Spleen (tissue), 11 donors: ENCODE measurements at regions not wholly inside any gene's neighbourhood (a gene's known extent, or its start where the extent isn't known, plus 50 kb on each side); places are given as distances from the start of the nearest gene placed in this dataset.
"Not testable (repeated sequence)": the region's sequence is repeated elsewhere in the genome, so short reads cannot be mapped to it uniquely, and the experiment has no call there.

ENCODE experiments used
- DNase-seq: peaks from one replicate; pipeline ENCODE4 v3.0.0-alpha.2; 2020
- H3K27ac ChIP-seq, 8 donors: fragments of 200-600 bp; sonication (generic) in 7 of 8; 1 replicate in 4 of 8; 2 replicates in 4 of 8; pipeline versions ENCODE4 v1.5.0 to v1.8.0; 2016 to 2021; ENCODE audit warnings: inconsistent platforms in 4 of 8, mild to moderate bottlenecking in 4 of 8, moderate library complexity in 1 of 8
- H3K27me3 ChIP-seq, 7 donors: fragments of 200-600 bp; sonication (generic) in 6 of 7; replicated peaks in 1 of 7; 1 replicate in 4 of 7; 2 replicates in 3 of 7; pipeline versions ENCODE4 v1.5.0 to v1.8.0; 2016 to 2021; ENCODE audit warnings: inconsistent platforms in 3 of 7, mild to moderate bottlenecking in 1 of 7
- H3K36me3 ChIP-seq, 6 donors: fragments of 200-600 bp; sonication (generic) in 5 of 6; 1 replicate in 4 of 6; 2 replicates in 2 of 6; pipeline versions ENCODE4 v1.5.0 to v1.8.0; 2016 to 2021; ENCODE audit warnings: inconsistent platforms in 2 of 6
- H3K4me1 ChIP-seq, 6 donors: fragments of 200-600 bp; sonication (generic) in 5 of 6; 1 replicate in 3 of 6; 2 replicates in 3 of 6; pipeline versions ENCODE4 v1.5.0 to v1.8.0; 2016 to 2021; ENCODE audit warnings: inconsistent platforms in 3 of 6
- H3K4me3 ChIP-seq, 8 donors: fragments of 200-600 bp; sonication (generic) in 7 of 8; 1 replicate in 4 of 8; 2 replicates in 4 of 8; pipeline versions ENCODE4 v1.5.0 to v1.8.0; 2016 to 2021; ENCODE audit warnings: inconsistent platforms in 4 of 8, mild to moderate bottlenecking in 4 of 8, moderate library complexity in 2 of 8
- H3K9me3 ChIP-seq, 8 donors: fragments of 200-600 bp; sonication (generic) in 7 of 8; 1 replicate in 4 of 8; 2 replicates in 4 of 8; pipeline versions ENCODE4 v1.5.0 to v1.8.0; 2016 to 2021; ENCODE audit warnings: inconsistent platforms in 4 of 8
- CTCF ChIP-seq, 11 experiments: fragments of 200-600 bp in 7 of 11; fragments of 450-650 bp in 4 of 11; sonication (generic) in 4 of 11; IDR thresholded peaks in 8 of 11; conservative IDR thresholded peaks in 3 of 11; 1 replicate in 7 of 11; 2 replicates in 4 of 11; pipeline versions ENCODE4 v1.4.0 to v1.8.0; 2016 to 2021; ENCODE audit warnings: antibody characterized with exemption in 11 of 11, inconsistent platforms in 4 of 11, mild to moderate bottlenecking in 1 of 11
- POLR2A ChIP-seq, 3 donors: fragments of 450-650 bp; IDR thresholded peaks; one replicate each; pipeline ENCODE4 v1.5.1; 2017; ENCODE audit warnings: antibody characterized with exemption in 3 of 3, mild to moderate bottlenecking in 1 of 3
- POLR2AphosphoS5 ChIP-seq, 3 donors: sonication (generic); formaldehyde crosslinking; IDR thresholded peaks; one replicate each; pipeline ENCODE4 v1.5.1; 2017; ENCODE audit warnings: antibody characterized with exemption in 3 of 3
- WGBS, 5 donors: extraction: QIAGEN DNeasy Blood & Tissue Kit in 3 of 5; methylation state at CpG; one replicate each; pipeline versions ENCODE4 v1.1.5 to v1.1.7; 2013 to 2018; 5-methylcytosine and 5-hydroxymethylcytosine counted together
- intact Hi-C: fragments of 100-400 bp; cut with DNase I; formaldehyde crosslinking; loops from one replicate; pipeline ENCODE4 v1.15.0; 2023; ENCODE audit warnings: low total_unique reads
- donor health status: healthy with polysubstance abuse.
- donor health status: DM: no; HTN: no; CAD: no; lungs with moderate emphysema.
- donor health status: DM: no; HTN: no; CAD: no.
- donor health status: Bipolar disorder and iron deficiency.
- donor health status: healthy.
- donor health status: DM: no; HTN: no; CAD: no.
- donor health status: DM: yes; HTN: yes; CAD: no.

GRCh38 chr12:47433876-47434275 lies 272.0 kb downstream of the RPAP3 start:
- Histone ChIP-seq H3K9me3 (peaks cover 0 to 27% (median 12%) of the 10 kb centered on the region in 8 donors), H3K4me1 (no peaks in the 10 kb centered on the region), H3K27me3 (no peaks in the 10 kb centered on the region), H3K36me3 (no peaks in the 10 kb centered on the region), H3K27ac (no peak overlapping the region), H3K4me3 (no peak overlapping the region)
- TF ChIP-seq POLR2A (IDR thresholded peaks at IDR 0.05) (no peak), POLR2AphosphoS5 (IDR thresholded peaks at IDR 0.05) (no peak), CTCF (IDR thresholded peaks at IDR 0.05 in 8 of 11, conservative IDR thresholded peaks at IDR 0.05 in 3 of 11) (no peak)
- intact Hi-C loops = no loop called here
- no peak for DNase-seq

- WGBS, 5 donors = 88 to 94% (median 91%) methylated on average over 21 of the region's 21 CpGs
- H3K4me3 ChIP-seq, H3K27me3 ChIP-seq, H3K4me1 ChIP-seq, H3K36me3 ChIP-seq, H3K27ac ChIP-seq, H3K9me3 ChIP-seq: not testable (repeated sequence)
- peak; percentile 43 for DNase-seq
- intact Hi-C loops = loop anchor here (10.0 kb wide), 1 partner anchor 1092 kb away; no protein-coding TSS in a partner anchor
Observed at GRCh38 chr12:47426678-47427309, 279.0 kb downstream of the RPAP3 start.

GRCh38 chr12:47422611-47423010 lies 283.2 kb downstream of the RPAP3 start:
- 63 to 76% (median 69%) methylated on average over 2 of the region's 2 CpGs for WGBS, 5 donors
- Histone ChIP-seq H3K27ac (no peak overlapping the region), H3K4me1 (no peaks in the 10 kb centered on the region), H3K4me3 (no peak overlapping the region), H3K27me3 (no peaks in the 10 kb centered on the region), H3K36me3 (no peaks in the 10 kb centered on the region), H3K9me3 (no peaks in the 10 kb centered on the region)
- intact Hi-C loops = loop anchor here (10.0 kb wide), 1 partner anchor 1088 kb away; no protein-coding TSS in a partner anchor
- TF ChIP-seq POLR2AphosphoS5 (IDR thresholded peaks at IDR 0.05) (no peak), POLR2A (IDR thresholded peaks at IDR 0.05) (no peak), CTCF (IDR thresholded peaks at IDR 0.05 in 8 of 11, conservative IDR thresholded peaks at IDR 0.05 in 3 of 11) (no peak)
- DNase-seq = no peak

- Histone ChIP-seq H3K27ac (no peak overlapping the region), H3K36me3 (no peaks in the 10 kb centered on the region), H3K27me3 (no peaks in the 10 kb centered on the region), H3K4me3 (no peak overlapping the region), H3K9me3 (no peaks in the 10 kb centered on the region), H3K4me1 (no peaks in the 10 kb centered on the region)
- TF ChIP-seq CTCF (IDR thresholded peaks at IDR 0.05 in 8 of 11, conservative IDR thresholded peaks at IDR 0.05 in 3 of 11) (no peak), POLR2AphosphoS5 (IDR thresholded peaks at IDR 0.05) (no peak), POLR2A (IDR thresholded peaks at IDR 0.05) (no peak)
- 67 to 88% (median 80%) methylated on average over 2 of the region's 2 CpGs for WGBS, 5 donors
- intact Hi-C loops = no loop called here
- DNase-seq = no peak
Observed at GRCh38 chr12:47419497-47419896, 286.3 kb downstream of the RPAP3 start.

GRCh38 chr12:47417955-47418354 lies 287.9 kb downstream of the RPAP3 start:
- no peaks in the 10 kb centered on the region for H3K27me3 ChIP-seq
- no peaks in the 10 kb centered on the region for H3K36me3 ChIP-seq
- DNase-seq = no peak
- H3K4me3 ChIP-seq = no peak overlapping the region
- WGBS, 5 donors = 81 to 86% (median 83%) methylated on average over 1 of the region's 1 CpG
- no peak overlapping the region for H3K27ac ChIP-seq
- H3K4me1 ChIP-seq = no peaks in the 10 kb centered on the region
- no peaks in the 10 kb centered on the region for H3K9me3 ChIP-seq
- intact Hi-C loops = no loop called here
- TF ChIP-seq POLR2A (IDR thresholded peaks at IDR 0.05) (no peak), POLR2AphosphoS5 (IDR thresholded peaks at IDR 0.05) (no peak), CTCF (IDR thresholded peaks at IDR 0.05 in 8 of 11, conservative IDR thresholded peaks at IDR 0.05 in 3 of 11) (no peak)
